GM21526 (cell line): ENCODE measurements at regions not wholly inside any gene's neighbourhood (a gene's known extent, or its start where the extent isn't known, plus 50 kb on each side); places are given as distances from the start of the nearest gene placed in this dataset.

Experiments used
- ATAC-seq: cut with Tn5 transposase; IDR thresholded peaks from one replicate; pipeline ENCODE4 v1.9.1; 2021; ENCODE audit warnings: moderate library complexity; ENCODE audit not compliant: unreplicated experiment, low FRiP score

GRCh38 chr6:14951704-14952103 lies 294.2 kb upstream of the JARID2 start:
- no peak for ATAC-seq

DNA sequence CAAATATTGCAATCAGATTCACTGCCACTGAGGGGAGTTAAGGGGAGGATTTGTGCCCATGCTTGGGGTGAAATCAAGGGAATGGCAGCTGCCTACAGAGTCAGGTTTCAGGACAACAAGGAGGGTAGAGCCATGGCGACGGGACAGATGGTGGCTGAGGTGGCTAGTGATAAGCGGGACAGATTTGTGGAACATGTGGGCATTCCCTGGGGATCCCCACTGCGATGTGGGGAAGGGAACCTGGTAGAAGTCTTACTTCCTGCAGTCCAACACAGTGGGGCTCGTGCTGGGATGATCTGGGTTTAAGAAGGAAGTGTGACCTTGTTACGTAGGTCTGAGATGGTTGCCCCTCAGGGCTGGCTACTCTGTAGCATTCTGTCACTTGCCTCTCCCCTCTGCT lies 292.0 kb upstream of the JARID2 start:
- ATAC-seq: no peak

GRCh38 chr6:14957355-14958059 lies 288.4 kb upstream of the JARID2 start:
- ATAC-seq: no peak

- ATAC-seq: no peak
These were observed 286.5 kb upstream of the JARID2 start for GRCh38 chr6:14959324-14959885.

- ATAC-seq: no peak
These were observed 281.2 kb upstream of the JARID2 start for GRCh38 chr6:14964556-14965270.

DNA sequence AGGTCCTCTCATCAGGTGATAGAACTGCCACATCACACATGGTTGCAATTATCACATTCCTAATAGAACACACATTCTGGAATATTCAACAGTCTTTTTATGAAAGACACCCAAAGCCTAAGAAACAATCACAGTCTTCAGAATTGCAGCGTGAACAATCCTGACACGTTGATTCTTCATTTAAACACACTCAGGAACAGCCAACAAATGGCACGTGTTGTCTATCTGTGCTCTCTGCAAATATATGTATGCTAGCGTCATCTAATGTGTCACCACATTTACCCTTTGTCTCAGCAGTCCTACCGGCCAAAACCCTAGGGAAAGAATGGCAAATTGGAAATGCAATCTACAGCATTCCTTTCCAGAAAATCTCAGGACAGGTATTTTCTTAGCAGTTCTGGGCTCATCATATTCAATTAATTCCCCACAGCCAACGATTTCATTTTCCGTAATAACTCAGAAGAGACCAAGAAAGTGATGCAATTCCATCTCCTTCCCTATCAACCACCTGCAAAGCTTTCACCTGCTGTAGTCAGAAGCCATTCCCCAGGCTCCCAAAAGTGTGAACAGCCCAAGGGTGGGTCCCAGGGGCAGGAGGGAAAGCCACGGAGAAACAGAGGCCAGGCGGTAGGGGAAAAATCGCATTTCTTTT lies 280.3 kb upstream of the JARID2 start:
- no peak for ATAC-seq

DNA sequence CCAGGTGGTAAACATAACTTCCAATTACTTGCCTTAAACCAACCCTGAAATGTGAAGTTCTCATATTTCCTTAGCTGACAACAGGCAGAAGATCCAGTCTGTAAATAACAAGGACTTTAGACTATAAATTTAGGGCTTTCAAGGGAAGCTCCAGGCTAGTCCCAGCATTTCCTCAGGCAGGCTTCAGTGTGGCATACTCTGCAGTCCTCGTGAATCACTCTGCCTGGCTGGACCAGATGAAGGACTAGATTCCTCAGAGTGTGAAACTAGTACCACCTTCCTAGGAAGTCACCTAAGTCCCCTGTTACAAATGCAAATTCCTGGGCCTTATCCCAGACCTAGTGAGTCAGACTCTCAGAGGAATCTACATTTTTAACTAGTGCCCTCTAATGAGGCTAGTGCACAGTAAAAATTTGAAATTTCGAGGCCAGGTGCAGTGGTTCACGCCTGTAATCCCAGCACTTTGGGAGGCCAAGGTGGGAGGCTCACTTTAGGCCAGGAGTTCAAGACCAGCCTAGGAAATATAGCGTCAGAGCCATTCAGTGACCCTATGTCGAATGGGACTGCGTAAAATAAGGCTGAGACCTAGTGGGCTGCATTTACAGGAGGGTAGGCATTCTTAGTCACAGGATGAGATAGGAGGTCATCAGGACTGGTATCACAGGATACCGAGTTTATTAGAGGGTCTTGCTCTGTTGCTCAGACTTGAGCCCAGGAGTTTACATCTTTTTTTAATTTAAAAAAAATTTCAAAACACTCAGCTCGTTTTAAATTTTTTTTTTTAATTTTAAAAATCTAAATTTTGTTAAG lies 279.6 kb upstream of the JARID2 start:
- no peak for ATAC-seq

DNA sequence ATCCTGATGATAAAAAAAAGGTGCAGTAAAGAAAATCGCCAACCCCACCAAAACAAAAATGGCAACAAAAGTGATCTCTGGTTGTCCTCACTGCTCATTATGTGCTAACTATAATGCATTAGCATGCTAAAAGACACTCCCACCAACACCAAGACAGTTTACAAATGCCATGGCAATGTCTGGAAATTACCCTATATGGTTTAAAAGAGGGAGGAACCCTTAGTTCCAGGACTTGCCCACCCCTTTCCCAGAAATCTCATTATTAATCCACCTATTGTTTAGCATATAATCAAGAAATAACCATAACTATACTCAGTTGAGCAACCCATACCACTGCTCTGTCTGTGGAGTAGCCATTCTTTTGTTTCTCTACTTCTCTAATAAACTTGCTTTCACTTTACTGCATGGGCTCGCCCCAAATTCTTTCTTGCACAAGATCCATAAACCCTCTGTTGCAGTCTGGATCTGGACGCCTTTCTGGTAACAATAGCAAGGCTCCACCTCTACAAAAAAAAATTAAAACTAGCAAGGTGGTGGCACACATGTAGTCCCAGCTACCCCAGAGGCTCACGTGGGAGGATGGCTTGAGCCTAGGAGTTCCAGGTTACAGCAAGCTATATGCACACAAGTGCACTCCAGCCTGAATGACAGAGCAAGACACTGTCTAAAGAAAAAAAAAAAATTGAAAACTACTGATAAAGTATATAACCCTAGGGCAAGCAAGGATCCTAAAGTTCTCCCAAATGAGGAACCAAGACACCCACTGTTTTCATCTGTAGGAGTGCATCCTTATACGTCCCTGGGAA lies 278.8 kb upstream of the JARID2 start:
- no peak for ATAC-seq

DNA sequence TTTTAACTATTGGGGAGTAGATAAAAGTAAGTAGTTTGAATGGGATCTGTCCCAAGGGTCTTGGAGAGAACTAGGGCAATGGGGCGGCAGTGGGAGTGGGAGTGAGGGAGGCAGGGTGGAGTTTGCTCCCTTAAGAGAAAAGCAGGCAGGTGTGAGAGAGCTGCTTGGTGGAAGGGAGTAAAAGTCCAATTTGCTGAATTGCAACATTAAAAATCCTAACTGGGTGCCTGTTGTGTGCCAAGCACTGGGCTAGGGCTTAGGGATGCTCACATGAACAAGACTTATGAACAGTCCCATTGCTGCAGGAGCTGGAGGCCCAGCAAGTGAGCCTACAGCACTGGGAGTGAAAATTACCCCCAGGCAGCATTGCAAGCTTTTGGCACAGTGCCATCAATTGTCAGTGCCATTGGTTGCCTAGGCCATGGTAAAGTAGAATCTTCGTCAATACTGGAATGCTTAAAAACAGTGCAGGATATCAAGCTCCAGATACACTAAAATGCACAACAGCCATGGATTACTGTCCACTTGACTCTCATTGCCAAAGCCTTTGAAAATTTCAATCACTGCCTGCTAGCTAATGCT lies 277.7 kb upstream of the JARID2 start:
- no peak for ATAC-seq

- ATAC-seq: no peak
These were observed 276.7 kb upstream of the JARID2 start for GRCh38 chr6:14969126-14969525.

DNA sequence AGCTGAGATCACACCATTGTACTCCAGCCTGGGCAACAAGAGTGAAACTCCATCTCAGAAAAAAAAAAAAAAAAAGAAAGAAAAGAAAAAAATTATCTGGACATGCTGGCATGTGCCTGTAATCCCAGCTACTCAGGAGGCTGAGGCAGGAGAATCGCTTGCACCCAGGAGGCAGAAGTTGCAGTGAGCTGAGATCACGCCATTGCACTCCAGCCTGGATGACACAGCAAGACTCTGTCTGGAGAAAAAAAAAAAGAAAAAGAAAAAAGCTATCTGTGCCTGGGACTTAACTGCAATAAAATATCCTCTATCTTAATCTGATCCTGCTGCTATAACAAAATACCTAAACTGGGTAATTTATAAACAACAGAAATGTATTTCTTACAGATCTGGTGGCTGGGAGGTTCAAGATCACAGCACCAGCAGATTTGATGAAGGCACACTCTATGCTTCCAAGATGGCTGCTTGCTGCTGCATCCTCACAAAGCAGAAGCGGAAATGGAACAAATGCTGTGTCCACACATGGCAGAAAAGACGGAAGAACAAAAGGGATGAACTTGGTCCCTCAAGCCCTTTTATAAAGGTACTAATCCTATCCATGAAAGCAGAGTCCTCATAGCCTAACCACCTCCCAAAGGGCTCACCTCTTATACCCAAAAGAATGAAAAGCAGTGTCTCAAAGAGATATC lies 273.3 kb upstream of the JARID2 start:
- no peak for ATAC-seq

GRCh38 chr6:14974372-14974771 lies 271.5 kb upstream of the JARID2 start:
- ATAC-seq: no peak

DNA sequence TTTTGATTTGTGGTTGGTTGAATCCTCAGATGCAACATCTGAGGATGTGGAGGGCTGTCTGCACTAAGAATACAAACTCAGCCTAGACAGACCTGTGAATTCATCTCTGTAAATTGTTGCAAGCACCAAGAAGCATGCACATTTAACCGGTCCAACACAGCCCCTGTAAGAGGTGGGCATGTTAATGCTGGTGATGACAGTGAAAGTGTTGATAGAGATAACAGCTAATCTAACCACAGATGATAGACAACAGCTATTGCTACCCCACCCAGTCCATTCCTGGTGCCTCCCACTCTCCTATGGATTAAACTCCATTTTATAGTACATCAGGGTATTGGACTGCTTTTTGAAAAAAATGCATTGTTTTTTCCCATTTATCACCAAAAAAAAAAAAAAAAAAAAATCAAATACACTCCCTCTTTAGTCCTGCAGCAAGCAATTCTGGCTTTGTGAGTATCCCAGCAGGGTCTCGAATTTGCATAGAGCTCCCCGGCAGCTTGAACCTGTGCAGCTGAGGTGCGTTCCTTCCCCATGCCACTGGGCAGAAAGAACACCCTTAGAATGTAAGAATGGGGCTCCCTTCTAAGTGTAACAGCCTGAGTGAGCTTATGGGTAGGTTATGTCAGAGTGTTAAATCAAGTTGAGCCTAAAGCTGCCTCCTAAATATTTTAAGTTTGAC lies 270.9 kb upstream of the JARID2 start:
- ATAC-seq: no peak

- no peak for ATAC-seq
These were observed 270.4 kb upstream of the JARID2 start for GRCh38 chr6:14975471-14975817.

- ATAC-seq: no peak
These were observed 268.0 kb upstream of the JARID2 start for GRCh38 chr6:14977747-14978382.

GRCh38 chr6:14981960-14982359 lies 263.9 kb upstream of the JARID2 start:
- no peak for ATAC-seq

DNA sequence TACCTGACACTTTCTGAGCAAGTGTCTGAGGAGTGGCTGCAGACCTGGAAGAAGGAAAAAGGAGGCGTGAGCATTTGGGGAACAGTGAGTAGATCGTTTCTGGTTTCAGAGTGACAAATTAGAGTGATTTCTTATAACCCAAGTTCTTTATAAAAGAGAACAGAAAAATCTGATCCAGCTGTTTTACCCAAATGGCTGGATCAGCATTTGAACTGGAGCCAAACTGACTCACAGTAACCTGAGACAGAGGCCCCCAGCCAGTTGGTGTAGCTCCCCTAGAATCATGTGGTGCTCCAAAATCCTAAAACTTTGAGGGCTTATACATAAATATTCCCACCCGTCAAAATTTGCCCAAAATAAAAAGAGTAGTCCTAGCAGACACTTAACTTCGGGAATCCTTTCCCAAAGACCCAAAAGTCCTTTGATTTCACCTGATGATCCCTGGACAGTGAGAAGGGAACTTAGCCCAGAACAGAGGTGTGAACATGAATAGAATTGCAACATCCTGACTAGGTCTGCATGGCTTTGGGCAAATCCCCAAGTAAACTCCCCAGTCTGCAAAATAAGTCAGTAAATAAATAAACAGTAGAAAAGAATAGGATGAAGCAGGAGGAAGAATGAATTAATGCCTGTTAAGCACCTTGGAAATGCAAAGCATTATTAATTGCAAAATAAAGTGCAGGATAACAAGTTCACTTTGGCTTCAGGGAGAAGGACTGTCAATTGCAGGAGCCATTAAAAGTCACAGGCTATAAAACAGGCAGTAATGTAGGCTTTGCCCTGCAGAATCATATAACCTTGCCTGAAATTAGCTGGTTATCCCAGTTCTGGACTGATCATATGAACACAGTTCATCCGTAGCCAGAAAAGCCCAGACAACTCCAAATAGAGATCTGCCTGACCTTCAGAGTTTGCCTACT lies 262.0 kb upstream of the JARID2 start:
- ATAC-seq: no peak
